Activated CD4-positive, alpha-beta T cell treated with anti-CD3 and anti-CD28 coated beads for 36 hours (primary cell): ENCODE measurements at regions not wholly inside any gene's neighbourhood (a gene's known extent, or its start where the extent isn't known, plus 50 kb on each side); places are given as distances from the start of the nearest gene placed in this dataset.

ENCODE experiments used
- ATAC-seq: fragments of 200-7000 bp; cut with Tn5 transposase; one replicate; pipeline ENCODE4 v1.10.0; 2021; ENCODE audit warnings: mild to moderate bottlenecking, moderate library complexity
- CTCF ChIA-PET: fragments of 350-600 bp; sonication (Branson Sonifier 250); formaldehyde crosslinking; loops from one replicate; lab custom pipeline; 2021; ENCODE audit warnings: antibody characterized with exemption; lab: Charles Lee
- POLR2A ChIA-PET: fragments of 350-600 bp; sonication (Branson Sonifier 250); formaldehyde crosslinking; loops from one replicate; lab custom pipeline; 2021; ENCODE audit warnings: antibody characterized with exemption, inconsistent platforms; lab: Charles Lee
- DNase-seq: peaks from one replicate; pipeline ENCODE4 v3.0.0-alpha.2; 2020
- H3K27ac Mint-ChIP-seq: one replicate; pipeline ENCODE4 v1.8.0; 2021; ENCODE audit warnings: mixed read lengths
- H3K27me3 Mint-ChIP-seq: one replicate; pipeline ENCODE4 v1.8.0; 2021; ENCODE audit warnings: mixed read lengths
- H3K36me3 Mint-ChIP-seq: one replicate; pipeline ENCODE4 v1.8.0; 2021; ENCODE audit warnings: low read depth, mixed read lengths
- H3K4me1 Mint-ChIP-seq: one replicate; pipeline ENCODE4 v1.8.0; 2021; ENCODE audit warnings: mixed read lengths
- H3K4me3 Mint-ChIP-seq: one replicate; pipeline ENCODE4 v1.8.0; 2021; ENCODE audit warnings: mild to moderate bottlenecking, moderate library complexity, mixed read lengths
- H3K9me3 Mint-ChIP-seq: one replicate; pipeline ENCODE4 v1.8.0; 2021; ENCODE audit warnings: low read depth, mixed read lengths
- intact Hi-C, 2 experiments: fragments of 100-400 bp; cut with DNase I in 1 of 2; cut with micrococcal nuclease in 1 of 2; formaldehyde crosslinking; loops; one replicate each; pipeline versions ENCODE4 v1.14.2 to v1.15.1; 2022 to 2024; cut with DNase I, micrococcal nuclease

DNA sequence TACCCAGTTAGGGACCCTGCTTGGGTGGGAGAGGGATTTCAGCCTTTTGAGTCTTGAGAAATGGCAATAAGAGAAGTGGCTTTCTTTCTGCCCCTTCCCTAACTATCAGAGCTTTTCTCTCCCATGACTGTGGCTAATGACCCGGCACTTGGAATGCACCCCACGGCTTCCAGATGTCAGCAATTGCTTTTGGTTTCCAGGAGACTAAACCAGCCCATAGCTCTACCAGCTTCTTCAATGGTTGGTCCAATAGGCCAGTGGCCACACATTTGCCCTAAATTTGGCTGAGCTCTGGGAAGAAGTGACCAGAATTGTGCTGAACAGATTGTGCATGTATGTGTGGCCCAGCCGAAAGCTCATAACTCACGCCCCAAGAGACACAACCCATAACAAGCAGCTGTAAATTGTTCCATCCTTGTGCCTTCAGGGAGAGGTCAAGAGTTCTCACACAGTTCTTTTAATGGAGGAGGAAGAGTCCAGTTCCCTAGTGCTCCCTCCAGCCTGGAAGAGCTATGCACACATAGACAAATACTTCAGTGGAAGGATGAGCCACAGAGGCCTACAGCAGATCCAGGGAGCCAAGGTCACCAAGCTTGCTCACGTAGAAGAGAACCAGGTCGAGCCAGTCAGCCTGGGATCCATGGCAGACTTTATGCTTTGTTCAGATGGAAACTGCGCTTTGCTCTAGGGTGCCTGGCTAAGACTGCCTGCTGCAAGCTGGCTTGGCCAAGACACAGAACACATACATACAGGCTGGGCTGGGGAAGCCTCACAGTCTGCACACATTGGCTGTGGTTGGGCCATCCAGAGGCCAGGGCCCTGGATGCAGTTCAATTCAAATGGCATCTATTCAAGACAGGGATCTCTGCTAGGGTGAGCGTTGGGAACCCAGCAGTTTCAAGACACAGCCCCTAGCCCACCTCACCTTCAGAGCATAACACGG lies 131.8 kb upstream of the HABP2 start:
- CTCF ChIA-PET: no interaction called here
- no peak for ATAC-seq

DNA sequence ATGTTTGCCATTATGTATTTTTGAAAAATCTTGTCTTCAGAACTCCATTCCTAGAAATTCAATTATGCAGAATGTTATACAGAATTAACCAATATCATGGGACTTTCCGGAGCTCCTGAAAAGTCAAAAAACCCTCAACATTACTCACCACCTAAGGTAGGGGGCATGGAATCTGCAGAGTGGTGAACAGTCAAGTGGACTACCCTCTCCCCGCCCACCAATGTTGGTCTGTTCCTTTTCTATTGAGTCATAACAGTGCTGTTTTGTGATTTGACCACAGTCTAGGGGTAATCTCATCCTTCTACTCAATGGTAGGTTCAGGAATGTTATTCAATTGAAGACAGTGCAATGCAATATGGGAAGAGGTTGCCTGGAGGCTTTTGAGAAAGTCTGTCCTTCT lies 130.5 kb upstream of the HABP2 start:
- Mint-ChIP-seq H3K27me3 (peaks cover 6% of the 10 kb centered on the region), H3K9me3 (peaks cover 7% of the 10 kb centered on the region), H3K27ac (no peak overlapping the region), H3K4me1 (no peaks in the 10 kb centered on the region), H3K36me3 (no peaks in the 10 kb centered on the region), H3K4me3 (no peak overlapping the region)
- CTCF ChIA-PET: no interaction called here
- intact Hi-C loops: no loop called here
- no peak for DNase-seq
- ATAC-seq: no peak
- POLR2A ChIA-PET: no interaction called here

More for the DNA sequence above, 131.8 kb upstream of the HABP2 start:
- peaks cover 7% of the 10 kb centered on the region for H3K9me3 Mint-ChIP-seq
- intact Hi-C loops: no loop called here
- H3K4me1 Mint-ChIP-seq: no peaks in the 10 kb centered on the region
- H3K27me3 Mint-ChIP-seq: peaks cover 9% of the 10 kb centered on the region
- POLR2A ChIA-PET: no interaction called here
- no peaks in the 10 kb centered on the region for H3K36me3 Mint-ChIP-seq
- H3K4me3 Mint-ChIP-seq: no peak overlapping the region
- DNase-seq: no peak
- no peak overlapping the region for H3K27ac Mint-ChIP-seq

GRCh38 chr10:113423981-113424721 lies 128.7 kb upstream of the HABP2 start:
- intact Hi-C loops: no loop called here
- H3K4me3 Mint-ChIP-seq: no peak overlapping the region
- DNase-seq (no peak), ATAC-seq (no peak)
- CTCF ChIA-PET: interaction anchor here (1.2 kb wide), 1 partner anchor 96 kb away, joined by 3 read pairs; no protein-coding TSS in a partner anchor
- POLR2A ChIA-PET: no interaction called here
- H3K36me3 Mint-ChIP-seq: no peaks in the 10 kb centered on the region
- H3K27me3 Mint-ChIP-seq: peaks cover 2% of the 10 kb centered on the region
- H3K4me1 Mint-ChIP-seq: no peaks in the 10 kb centered on the region
- H3K27ac Mint-ChIP-seq: no peak overlapping the region
- peaks cover 3% of the 10 kb centered on the region for H3K9me3 Mint-ChIP-seq

DNA sequence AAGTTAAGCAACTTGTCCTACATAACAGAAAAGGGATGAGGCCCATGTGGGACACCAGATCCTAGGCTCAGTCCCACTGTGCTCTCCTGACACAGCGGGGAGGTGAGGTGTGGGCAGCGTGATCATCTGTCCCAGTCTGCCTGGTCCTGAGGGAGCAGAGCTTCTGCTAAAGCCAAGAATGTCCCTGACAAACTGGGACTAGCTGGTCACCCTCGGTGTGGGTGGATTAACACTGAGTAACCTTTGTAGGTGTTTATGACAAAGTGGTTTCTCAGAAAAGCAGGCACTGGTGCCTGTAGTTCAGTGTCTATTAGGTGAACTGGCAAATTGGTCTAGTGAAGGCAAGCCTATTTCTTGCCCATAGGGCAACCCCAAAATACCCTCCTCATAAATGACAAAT lies 127.8 kb upstream of the HABP2 start:
- no peaks in the 10 kb centered on the region for H3K36me3 Mint-ChIP-seq
- H3K4me1 Mint-ChIP-seq: no peaks in the 10 kb centered on the region
- peaks cover 4% of the 10 kb centered on the region for H3K27me3 Mint-ChIP-seq
- H3K27ac Mint-ChIP-seq: no peak overlapping the region
- DNase-seq (no peak), ATAC-seq (no peak)
- ChIA-PET CTCF (no interaction called here), POLR2A (no interaction called here)
- peaks cover 1% of the 10 kb centered on the region for H3K9me3 Mint-ChIP-seq
- intact Hi-C loops: no loop called here
- H3K4me3 Mint-ChIP-seq: no peak overlapping the region

GRCh38 chr10:113425541-113425951 lies 127.3 kb upstream of the HABP2 start:
- no peak overlapping the region for H3K4me3 Mint-ChIP-seq
- POLR2A ChIA-PET: no interaction called here
- no peaks in the 10 kb centered on the region for H3K4me1 Mint-ChIP-seq
- no peak for ATAC-seq
- no peaks in the 10 kb centered on the region for H3K36me3 Mint-ChIP-seq
- peaks cover 2% of the 10 kb centered on the region for H3K9me3 Mint-ChIP-seq
- DNase-seq: no peak
- peaks cover 5% of the 10 kb centered on the region for H3K27me3 Mint-ChIP-seq
- intact Hi-C loops: no loop called here
- CTCF ChIA-PET: no interaction called here
- H3K27ac Mint-ChIP-seq: no peak overlapping the region

DNA sequence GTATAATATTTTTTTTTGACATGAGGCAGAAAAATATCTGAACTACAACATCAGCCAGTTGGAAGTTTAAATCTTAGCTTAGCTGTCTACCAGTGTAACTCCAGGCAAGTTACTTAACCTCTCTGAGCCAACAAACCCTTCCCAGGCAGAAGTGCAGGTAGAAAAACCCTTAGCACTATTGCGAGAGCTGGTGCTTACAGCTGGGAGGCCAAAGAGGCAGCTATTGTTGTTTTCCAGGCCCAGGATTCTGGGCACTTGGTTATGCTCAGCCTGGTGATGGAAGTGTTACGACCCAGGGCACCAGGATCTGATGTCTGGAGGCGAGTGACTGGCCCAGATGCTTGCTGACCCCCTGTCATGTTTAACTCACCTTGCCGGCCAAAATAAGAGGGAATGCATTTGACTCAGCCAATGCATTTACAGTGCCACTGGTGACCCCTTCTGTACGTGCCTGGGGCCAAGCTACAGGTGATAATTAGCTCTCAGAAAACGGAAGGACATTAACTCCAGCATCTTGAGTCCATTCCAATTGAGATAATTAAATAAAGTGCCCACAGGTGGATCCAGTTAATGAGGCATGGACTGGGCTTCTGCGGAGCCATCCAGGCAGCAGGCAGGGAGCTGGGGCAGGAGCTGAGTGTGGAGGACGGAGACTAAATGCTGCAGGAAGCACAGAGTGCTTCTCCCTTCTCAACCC lies 126.5 kb upstream of the HABP2 start:
- CTCF ChIA-PET: no interaction called here
- Mint-ChIP-seq H3K4me1 (no peaks in the 10 kb centered on the region), H3K9me3 (peaks cover 5% of the 10 kb centered on the region), H3K4me3 (no peak overlapping the region), H3K27ac (no peak overlapping the region), H3K27me3 (peaks cover 5% of the 10 kb centered on the region), H3K36me3 (no peaks in the 10 kb centered on the region)
- DNase-seq (no peak), ATAC-seq (no peak)
- POLR2A ChIA-PET: no interaction called here
- intact Hi-C loops: no loop called here

DNA sequence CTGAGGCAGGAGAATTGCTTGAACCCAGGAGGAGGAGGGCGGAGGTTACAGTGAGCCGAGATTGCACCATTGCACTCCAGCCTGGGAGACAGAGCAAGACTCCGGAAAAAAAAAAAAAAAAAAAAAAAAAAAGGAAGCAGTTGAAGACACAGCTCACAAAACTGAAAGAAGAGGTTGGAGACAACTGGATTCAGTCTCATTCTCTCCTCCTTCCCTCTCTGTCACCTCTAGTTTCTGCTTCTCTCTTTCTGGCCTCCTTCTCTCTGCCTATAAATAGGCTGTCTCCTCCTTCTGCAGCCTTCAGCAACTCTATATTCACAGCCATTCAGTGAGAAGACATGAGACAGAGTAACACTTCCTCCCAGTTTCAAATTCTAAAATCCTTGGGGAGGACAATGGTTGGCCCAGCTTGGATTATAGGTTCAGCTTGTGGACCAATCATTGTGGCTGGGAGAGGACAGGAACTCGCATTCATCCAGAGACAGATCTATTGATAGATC lies 125.6 kb upstream of the HABP2 start:
- Mint-ChIP-seq H3K27ac (no peak overlapping the region), H3K36me3 (no peaks in the 10 kb centered on the region), H3K4me1 (no peaks in the 10 kb centered on the region), H3K4me3 (no peak overlapping the region), H3K9me3 (peaks cover 5% of the 10 kb centered on the region), H3K27me3 (peaks cover 6% of the 10 kb centered on the region)
- CTCF ChIA-PET: no interaction called here
- DNase-seq (no peak), ATAC-seq (no peak)
- POLR2A ChIA-PET: no interaction called here
- intact Hi-C loops: no loop called here

DNA sequence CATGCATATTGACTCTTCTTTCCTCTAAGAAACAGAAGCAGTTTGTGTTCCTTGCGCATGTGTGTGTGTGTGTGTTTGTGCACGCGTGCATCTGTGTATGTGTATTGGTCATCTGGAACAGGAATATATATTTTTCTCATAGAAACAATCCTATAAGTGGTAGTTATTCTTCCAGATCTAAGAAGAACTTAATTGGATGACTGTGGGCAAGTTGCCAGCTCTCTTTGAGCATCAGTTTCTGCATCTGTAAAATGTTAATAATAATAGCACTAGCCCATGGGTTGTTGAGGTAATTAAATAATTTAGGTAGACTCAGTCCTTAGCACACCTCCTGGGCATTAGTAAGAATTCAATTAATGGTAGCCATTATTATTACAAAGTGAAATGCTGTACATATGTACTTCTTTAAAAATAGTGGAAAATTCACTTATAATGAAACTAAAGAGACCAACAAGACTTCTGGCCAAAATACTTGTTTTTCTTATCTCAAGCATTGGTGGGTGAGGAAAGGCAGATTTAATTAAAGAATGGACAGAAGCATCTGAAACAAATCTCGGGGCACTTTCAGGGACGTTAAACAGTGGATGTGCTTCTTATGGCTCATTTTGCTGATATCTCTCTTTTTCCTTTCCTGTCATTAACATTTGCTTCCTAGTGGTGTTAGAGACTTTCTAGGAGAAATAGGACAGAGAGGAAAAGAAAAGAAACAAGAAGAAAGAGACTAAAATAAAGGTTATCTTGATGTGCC lies 124.9 kb upstream of the HABP2 start:
- Mint-ChIP-seq H3K4me3 (no peak overlapping the region), H3K27ac (no peak overlapping the region), H3K36me3 (no peaks in the 10 kb centered on the region), H3K9me3 (peaks cover 5% of the 10 kb centered on the region), H3K4me1 (no peaks in the 10 kb centered on the region), H3K27me3 (peaks cover 6% of the 10 kb centered on the region)
- CTCF ChIA-PET: no interaction called here
- DNase-seq: no peak
- POLR2A ChIA-PET: no interaction called here
- intact Hi-C loops: no loop called here
- ATAC-seq: no peak

DNA sequence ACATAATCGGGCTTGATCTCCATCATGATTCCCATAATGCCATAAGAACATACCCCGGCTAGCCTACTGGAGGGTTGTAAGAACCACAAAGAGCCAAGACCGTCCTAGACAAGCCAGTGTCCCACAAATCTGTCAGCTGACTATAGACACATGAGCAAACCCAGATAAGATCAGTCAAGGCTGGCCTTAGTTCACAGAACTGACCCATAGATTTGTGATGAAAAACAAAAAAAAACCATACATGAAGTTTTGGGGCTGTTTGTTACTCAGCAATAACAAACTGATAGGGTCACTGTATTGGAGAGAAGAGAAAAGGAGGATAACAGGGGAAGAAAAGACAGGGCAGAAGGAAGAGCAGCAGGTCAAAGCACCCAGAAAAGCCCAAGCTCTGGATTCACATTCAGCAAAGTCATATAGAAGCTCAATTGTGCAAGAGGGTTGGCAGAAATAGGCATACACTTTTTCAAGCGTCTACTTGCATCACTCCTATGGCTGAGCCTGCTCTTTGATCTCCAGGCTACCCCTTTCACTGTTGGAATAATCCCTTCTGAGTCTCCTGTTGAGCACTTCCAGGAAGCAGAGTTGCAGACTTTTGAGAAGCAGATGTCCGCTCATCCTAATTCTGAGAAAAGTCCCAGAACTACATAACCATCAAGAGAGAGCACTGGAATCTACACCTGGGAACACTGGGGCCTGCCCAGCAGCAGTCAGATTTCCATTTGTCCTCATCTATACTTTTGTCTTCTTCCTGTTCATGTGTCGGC lies 122.0 kb upstream of the HABP2 start:
- H3K4me1 Mint-ChIP-seq: no peaks in the 10 kb centered on the region
- no peak for DNase-seq
- H3K27ac Mint-ChIP-seq: no peak overlapping the region
- ATAC-seq: no peak
- H3K9me3 Mint-ChIP-seq: peaks cover 5% of the 10 kb centered on the region
- POLR2A ChIA-PET: no interaction called here
- H3K36me3 Mint-ChIP-seq: no peaks in the 10 kb centered on the region
- intact Hi-C loops: no loop called here
- H3K27me3 Mint-ChIP-seq: peaks cover 9% of the 10 kb centered on the region
- no peak overlapping the region for H3K4me3 Mint-ChIP-seq
- CTCF ChIA-PET: no interaction called here

DNA sequence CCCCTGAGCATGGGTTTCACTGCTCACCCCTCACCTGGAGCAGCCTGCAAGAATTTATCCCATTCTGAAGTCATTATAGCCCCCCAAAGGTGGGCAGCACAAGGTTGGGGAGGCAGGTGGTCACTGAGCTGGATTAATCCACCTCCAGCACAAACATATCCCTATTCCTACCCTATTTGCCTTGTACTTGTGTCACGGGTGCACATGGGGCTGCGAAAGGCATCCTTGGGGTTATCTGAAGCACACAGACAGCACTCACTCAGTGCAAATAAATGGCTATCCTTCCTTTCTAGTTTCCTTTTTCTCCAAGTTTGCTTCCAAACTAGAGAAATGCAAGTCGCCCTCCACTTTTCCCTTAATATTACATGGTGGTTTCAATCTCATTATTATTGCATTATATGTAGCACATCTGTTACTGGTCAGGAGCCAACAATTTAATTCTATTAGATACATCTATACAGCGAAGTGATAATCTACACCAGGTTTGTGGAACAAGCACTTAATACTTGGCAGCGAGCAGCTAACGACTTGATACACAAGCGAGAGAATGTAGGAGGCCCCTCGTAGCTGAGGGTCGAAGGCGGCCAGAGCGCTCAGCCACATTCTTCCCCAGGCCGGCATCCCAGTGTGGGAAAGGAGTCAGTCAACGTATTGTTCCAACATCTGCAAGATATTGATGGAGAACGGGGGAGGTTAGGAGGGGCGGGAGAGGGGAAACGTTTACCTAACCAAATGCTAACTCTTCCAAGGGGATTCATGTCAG lies 121.3 kb upstream of the HABP2 start:
- ChIA-PET POLR2A (no interaction called here), CTCF (no interaction called here)
- Mint-ChIP-seq H3K4me1 (no peaks in the 10 kb centered on the region), H3K36me3 (no peaks in the 10 kb centered on the region), H3K9me3 (peaks cover 5% of the 10 kb centered on the region), H3K4me3 (no peak overlapping the region), H3K27ac (no peak overlapping the region), H3K27me3 (peaks cover 9% of the 10 kb centered on the region)
- DNase-seq (no peak), ATAC-seq (no peak)
- intact Hi-C loops: no loop called here
